ENCODE measurements at regions not wholly inside any gene's neighbourhood (a gene's known extent, or its start where the extent isn't known, plus 50 kb on each side); places are given as distances from the start of the nearest gene placed in this dataset.

GRCh38 chr3:41053220-41053619 lies 146.1 kb upstream of the CTNNB1 start:
- no peak for DNase-seq

- DNase-seq = no peak
These were observed 139.2 kb upstream of the CTNNB1 start for GRCh38 chr3:41060106-41060505.

DNA sequence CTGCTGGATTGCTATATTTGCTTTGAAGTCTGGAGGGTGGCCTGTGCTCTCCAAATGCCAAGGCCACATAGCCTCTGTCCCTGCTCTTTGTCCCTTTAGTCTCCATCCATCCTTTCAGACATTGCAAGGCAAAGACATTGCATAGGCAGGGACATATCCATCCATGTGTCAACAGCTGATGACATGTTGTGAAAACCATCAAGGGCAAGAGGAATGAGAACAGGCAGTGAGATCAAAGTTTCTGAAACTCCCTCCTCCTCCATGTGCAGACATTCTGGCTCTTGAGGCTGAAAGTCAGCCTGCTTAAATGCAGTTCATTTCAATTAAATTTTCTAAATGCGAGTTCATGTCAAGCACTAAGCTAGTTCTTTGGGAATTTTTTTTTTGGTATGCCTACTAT lies 135.2 kb upstream of the CTNNB1 start:
- DNase-seq = no peak

DNA sequence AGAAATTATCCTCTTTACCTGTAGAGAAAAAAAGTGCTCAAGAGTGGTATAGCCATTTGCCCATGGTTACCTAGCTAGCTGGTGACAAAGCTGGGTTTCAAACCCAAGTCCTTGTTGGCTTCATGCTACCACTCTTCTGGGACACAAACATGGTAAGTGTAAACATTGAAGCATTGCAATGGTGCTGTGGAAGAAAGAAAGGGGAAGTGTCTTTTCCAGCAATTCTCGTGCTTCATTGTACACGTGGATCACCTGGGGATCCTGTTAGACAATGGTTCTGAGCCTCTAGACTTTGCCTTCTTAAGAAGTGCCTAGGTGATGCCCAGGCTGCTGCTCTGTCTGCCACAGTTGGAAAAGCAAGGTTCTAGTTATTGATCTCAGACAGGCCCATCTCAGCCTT lies 134.8 kb upstream of the CTNNB1 start:
- no peak for DNase-seq

- DNase-seq = no peak
These were observed 134.0 kb upstream of the CTNNB1 start for GRCh38 chr3:41065340-41065739.

DNA sequence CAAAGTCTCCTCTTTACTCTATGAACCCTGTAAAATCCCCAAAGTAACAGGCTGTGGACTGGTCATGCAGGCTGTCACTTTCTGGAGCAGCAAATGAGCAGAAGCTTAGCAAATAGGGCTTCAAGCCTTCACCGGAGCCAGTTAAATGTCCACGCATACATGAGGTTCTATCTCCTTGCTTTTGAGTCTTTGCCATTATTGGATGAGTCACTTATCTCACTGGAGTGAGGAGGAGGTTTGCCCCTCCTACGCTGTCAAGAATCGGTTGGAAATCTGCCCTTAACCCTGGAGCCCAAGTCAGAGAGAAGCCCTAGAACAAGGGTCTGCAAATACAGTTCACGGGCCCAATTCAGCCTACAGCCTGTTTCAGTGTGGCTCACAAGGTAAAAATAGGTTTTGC lies 126.1 kb upstream of the CTNNB1 start:
- peak in 1 of 2 experiments; percentile 1 for DNase-seq

DNA sequence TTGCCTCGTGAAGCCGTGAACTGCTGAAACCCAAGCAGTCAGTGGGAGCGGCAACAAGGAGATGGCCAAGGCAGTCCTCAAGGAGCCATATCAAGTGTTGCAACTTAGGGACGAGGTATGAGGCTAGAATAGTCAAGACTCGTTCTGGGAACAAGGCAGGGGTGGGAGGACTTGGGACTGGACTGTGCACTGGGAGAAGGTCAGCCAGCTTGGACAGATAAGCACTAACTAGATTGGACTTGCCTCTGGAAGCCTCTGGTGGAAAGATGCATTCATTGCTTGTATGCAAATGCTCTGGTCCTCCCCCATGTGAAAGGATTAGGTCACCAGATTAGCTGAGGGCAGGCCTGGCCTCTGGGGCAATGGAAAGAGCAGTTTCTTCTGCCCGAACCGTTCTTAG lies 123.3 kb upstream of the CTNNB1 start:
- no peak for DNase-seq

- no peak for DNase-seq
These were observed 122.9 kb upstream of the CTNNB1 start for GRCh38 chr3:41076399-41076798.

DNA sequence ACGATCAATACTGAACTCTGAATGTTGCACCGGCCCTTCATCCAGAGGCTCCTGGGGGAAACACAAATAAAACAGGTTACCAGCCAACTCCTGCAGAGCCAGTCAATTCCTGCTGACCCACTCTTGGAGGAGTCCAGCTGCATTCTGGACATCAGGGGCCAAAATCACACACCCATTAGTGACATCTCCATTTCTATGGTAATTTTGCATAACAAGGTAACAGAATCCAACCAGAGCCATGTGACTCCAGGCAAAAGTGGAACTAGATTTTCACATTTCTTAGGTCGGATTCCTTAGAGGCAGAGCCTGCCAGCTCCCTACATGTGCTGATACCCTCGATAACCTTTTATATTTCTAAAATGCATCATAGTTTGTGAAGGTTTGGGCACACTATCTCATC lies 119.2 kb upstream of the CTNNB1 start:
- no peak for DNase-seq

- no peak for DNase-seq
These were observed 110.4 kb upstream of the CTNNB1 start for GRCh38 chr3:41088882-41089281.

GRCh38 chr3:41089566-41089965 lies 109.7 kb upstream of the CTNNB1 start:
- DNase-seq = no peak

DNA sequence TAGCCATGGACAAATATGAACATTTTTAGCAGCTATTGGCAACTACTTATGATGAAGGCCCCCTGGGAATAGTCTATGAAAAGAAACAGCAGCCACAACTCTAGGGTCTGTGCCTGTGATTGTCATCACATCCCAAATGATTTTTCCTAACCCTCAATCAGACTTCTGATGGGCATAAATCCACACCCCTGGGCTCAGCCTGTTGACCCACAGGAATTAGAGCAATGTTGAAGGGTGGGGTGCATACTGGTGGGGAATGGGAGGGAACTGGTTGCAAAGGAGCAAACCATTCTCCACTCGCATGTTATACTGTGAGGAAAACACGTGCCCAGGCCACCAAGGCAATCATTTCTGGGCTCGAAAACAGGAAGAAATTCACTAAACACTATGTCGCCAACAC lies 106.5 kb upstream of the CTNNB1 start:
- no peak for DNase-seq

DNA sequence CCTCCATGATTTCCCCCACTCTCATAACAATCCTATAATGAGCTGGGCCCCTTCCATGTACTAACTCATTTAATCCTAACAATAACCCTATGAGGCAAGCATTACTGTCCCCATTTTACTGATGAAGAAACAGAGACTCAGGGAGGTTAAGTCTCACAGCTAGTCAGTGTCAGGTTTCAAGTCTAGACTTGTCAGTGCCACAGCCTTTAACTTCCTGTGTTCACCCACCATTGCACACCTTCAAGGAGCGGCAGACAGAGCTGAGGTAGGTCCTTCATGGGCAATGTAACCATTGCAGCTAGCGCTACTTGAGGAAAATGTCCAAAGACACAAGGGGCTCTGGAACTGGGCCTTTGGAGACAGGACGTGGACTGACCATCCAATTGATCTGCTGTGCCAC lies 105.8 kb upstream of the CTNNB1 start:
- DNase-seq = no peak

DNA sequence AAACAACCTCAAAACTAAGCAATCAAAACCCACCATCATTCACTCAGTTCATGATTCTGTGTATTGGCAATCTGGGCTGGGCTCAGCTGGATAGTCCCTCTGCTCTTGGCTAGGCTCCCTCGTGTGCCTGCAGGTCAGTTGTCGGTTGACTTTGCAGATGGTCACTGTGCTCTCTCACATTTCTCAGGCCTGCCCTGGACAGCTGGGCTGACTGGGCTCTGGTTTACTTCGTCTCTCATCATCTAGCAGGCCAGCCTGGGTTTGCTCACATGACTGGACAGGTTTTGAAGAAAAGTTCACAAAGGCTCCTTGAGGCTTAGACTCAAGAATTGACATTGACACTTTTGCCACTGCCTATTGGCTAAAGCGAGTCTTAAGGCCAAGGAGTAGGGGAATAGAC lies 105.0 kb upstream of the CTNNB1 start:
- DNase-seq = no peak

GRCh38 chr3:41095702-41096101 lies 103.6 kb upstream of the CTNNB1 start:
- DNase-seq = no peak

GRCh38 chr3:41097896-41098496 lies 101.3 kb upstream of the CTNNB1 start:
- no peak for DNase-seq

DNA sequence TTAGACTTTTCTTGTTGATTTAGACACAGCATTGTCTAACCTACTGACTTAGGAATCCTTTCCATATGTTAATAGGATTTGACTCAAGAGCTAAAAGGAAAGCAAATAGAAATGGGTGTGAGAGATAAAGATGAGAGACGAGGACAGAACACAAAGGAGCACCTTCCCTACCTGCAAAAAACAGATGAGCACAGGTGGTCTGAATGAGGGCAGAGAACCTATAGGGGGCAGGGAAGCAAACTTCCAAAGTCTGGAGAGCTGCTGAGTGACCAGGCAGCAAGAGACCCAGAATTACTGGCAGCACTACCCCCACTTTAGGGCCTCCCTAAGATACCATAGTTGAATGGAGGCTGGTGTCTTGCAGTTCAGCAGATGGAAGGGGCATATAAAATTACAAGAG lies 98.1 kb upstream of the CTNNB1 start:
- no peak for DNase-seq

- DNase-seq = no peak
These were observed 97.2 kb upstream of the CTNNB1 start for GRCh38 chr3:41102053-41102556.

- DNase-seq = no peak
These were observed 96.6 kb upstream of the CTNNB1 start for GRCh38 chr3:41102750-41103149.

- DNase-seq = no peak
These were observed 96.1 kb upstream of the CTNNB1 start for GRCh38 chr3:41103200-41103599.

DNA sequence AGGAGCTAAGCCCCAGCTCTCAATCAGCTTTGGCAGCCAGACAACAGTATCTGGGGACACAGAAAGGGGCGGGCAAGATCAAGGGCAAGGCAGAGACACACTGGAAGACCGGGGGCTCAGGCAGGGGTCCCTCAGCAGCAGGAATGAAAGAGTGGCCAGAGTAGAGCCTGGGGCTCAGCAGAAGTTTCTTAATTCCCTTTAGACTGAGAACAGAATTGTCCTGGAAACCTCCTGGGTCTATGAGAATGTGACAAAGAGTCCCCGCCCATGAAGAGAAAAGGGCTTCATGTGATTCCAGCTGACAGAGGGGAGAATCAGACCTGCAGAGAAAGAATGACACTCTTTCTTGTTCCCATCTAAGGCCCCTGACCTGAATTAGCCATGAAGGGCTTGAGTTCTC lies 95.2 kb upstream of the CTNNB1 start:
- no peak for DNase-seq

DNA sequence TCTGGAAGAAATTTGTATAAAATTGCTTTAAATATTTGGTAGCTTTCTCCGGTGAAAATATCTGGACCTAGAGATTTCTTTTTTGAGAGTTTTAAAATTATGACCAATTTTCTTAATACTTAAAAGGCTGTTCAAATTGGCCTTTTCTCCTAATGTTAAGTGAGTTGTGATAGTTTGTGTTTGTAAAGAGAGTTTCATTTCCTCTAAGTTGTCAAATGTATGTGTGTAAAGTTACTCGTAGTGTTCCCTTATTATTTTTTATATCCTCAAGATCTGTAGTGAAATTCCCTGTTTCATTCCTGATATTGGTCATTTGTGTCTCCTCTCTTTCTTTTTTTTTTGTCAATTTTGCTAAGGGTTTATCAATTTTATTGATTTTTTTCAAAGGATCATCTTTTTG lies 92.6 kb upstream of the CTNNB1 start:
- DNase-seq = no peak

- no peak for DNase-seq
These were observed 88.3 kb upstream of the CTNNB1 start for GRCh38 chr3:41111011-41111410.

- no peak for DNase-seq
These were observed 86.8 kb upstream of the CTNNB1 start for GRCh38 chr3:41112466-41112865.

- DNase-seq = no peak
These were observed 84.2 kb upstream of the CTNNB1 start for GRCh38 chr3:41115069-41115468.

- DNase-seq = no peak
These were observed 82.5 kb upstream of the CTNNB1 start for GRCh38 chr3:41116851-41117250.

Measured in NCI-H446 (cell line).